SK-N-SH (cell line): ENCODE measurements at regions not wholly inside any gene's neighbourhood (a gene's known extent, or its start where the extent isn't known, plus 50 kb on each side); places are given as distances from the start of the nearest gene placed in this dataset.

Source experiments
- CTCF ChIA-PET: fragments of 300-600, 350-600 bp; formaldehyde crosslinking; extraction: SDS; loops from one replicate; lab custom pipeline; 2021; lab: Yijun Ruan, JAX
- POLR2A ChIA-PET: fragments of 350-600 bp; sonication (Branson Sonifier 250); formaldehyde crosslinking; extraction: SDS; loops from one replicate; lab custom pipeline; 2020; ENCODE audit warnings: antibody characterized with exemption, inconsistent platforms; lab: Yijun Ruan, JAX
- DNase-seq: peaks from one replicate; pipeline ENCODE4 v3.0.0; 2012
- H2AFZ ChIP-seq: fragments of 200-600 bp; sonication (generic); 2 replicates; pipeline ENCODE4 v1.8.1; 2016; ENCODE audit warnings: antibody characterized with exemption, mild to moderate bottlenecking, low read depth
- H3F3A ChIP-seq: fragments of 200-600 bp; sonication (generic); replicated peaks from 2 replicates; pipeline ENCODE3; 2016; ENCODE audit warnings: antibody characterized with exemption, mild to moderate bottlenecking; ENCODE audit not compliant: insufficient read depth
- H3K27ac ChIP-seq, 2 experiments: fragments of 200-500 bp in 1 of 2; fragments of 200-600 bp in 1 of 2; sonication (Bioruptor generic) in 1 of 2; sonication (generic), shearing (Covaris generic) in 1 of 2; 2 replicates each; pipeline versions ENCODE4 v1.5.1 to v1.6.1; 2014 to 2016; ENCODE audit warnings: low read depth in 2 of 2, inconsistent platforms in 1 of 2, low read length in 1 of 2, mild to moderate bottlenecking in 1 of 2, mixed read lengths in 1 of 2
- H3K27me3 ChIP-seq: fragments of 200-600 bp; sonication (generic), shearing (Covaris generic); 2 replicates; pipeline ENCODE4 v1.6.1; 2016; ENCODE audit warnings: mixed run types; ENCODE audit not compliant: insufficient read depth
- H3K36me3 ChIP-seq, 2 experiments: fragments of 200-500 bp in 1 of 2; fragments of 200-600 bp in 1 of 2; sonication (Bioruptor generic) in 1 of 2; sonication (generic) in 1 of 2; replicated peaks in 1 of 2; 2 replicates each; pipeline versions ENCODE3 to v1.5.1; 2014 to 2016; ENCODE audit warnings: low read length in 1 of 2, mild to moderate bottlenecking in 1 of 2; ENCODE audit not compliant: insufficient read depth in 2 of 2, control insufficient read depth in 1 of 2
- H3K4me1 ChIP-seq, 2 experiments: fragments of 200-500 bp in 1 of 2; fragments of 200-600 bp in 1 of 2; sonication (Bioruptor generic) in 1 of 2; sonication (generic), shearing (Covaris generic) in 1 of 2; 2 replicates each; pipeline versions ENCODE4 v1.5.1 to v1.6.1; 2014 to 2016; ENCODE audit warnings: low read depth in 1 of 2, low read length in 1 of 2, mixed run types in 1 of 2; ENCODE audit not compliant: insufficient read depth in 2 of 2, control insufficient read depth in 1 of 2
- H3K4me2 ChIP-seq: fragments of 200-600 bp; sonication (generic), shearing (Covaris generic); 2 replicates; pipeline ENCODE4 v1.6.1; 2017; ENCODE audit warnings: mixed run types
- H3K4me3 ChIP-seq, 2 experiments: fragments of 200-500 bp in 1 of 2; fragments of 200-600 bp in 1 of 2; sonication (Bioruptor generic) in 1 of 2; sonication (generic), shearing (Covaris generic) in 1 of 2; 2 replicates each; pipeline versions ENCODE4 v1.5.1 to v1.8.1; 2014 to 2016; ENCODE audit warnings: low read depth in 2 of 2, inconsistent platforms in 1 of 2, low read length in 1 of 2, mild to moderate bottlenecking in 1 of 2, mixed read lengths in 1 of 2, moderate library complexity in 1 of 2
- H3K79me2 ChIP-seq: fragments of 200-600 bp; sonication (generic); 2 replicates; pipeline ENCODE4 v1.8.1; 2017; ENCODE audit warnings: mild to moderate bottlenecking; ENCODE audit not compliant: insufficient read depth
- H3K9ac ChIP-seq: fragments of 200-600 bp; sonication (generic); 2 replicates; pipeline ENCODE4 v1.6.1; 2017; ENCODE audit warnings: mixed run types
- H3K9me2 ChIP-seq: fragments of 200-600 bp; sonication (generic); 2 replicates; pipeline ENCODE4 v1.6.1; 2017; ENCODE audit warnings: mixed run types
- H3K9me3 ChIP-seq: fragments of 200-600 bp; sonication (generic); 2 replicates; pipeline ENCODE4 v1.6.1; 2017; ENCODE audit warnings: mixed run types, mild to moderate bottlenecking, moderate library complexity
- H4K20me1 ChIP-seq: fragments of 200-600 bp; sonication (generic); 2 replicates; pipeline ENCODE4 v1.6.1; 2017; ENCODE audit warnings: mild to moderate bottlenecking, mixed run types; ENCODE audit not compliant: insufficient read depth
- EP300 ChIP-seq, 2 experiments: IDR thresholded peaks; 2 replicates each; pipeline versions ENCODE4 v1.4.0 to v1.6.1; 2012; ENCODE audit warnings: borderline replicate concordance in 1 of 2, low read depth in 1 of 2, low read length in 1 of 2
- EZH2phosphoT487 ChIP-seq: fragments of 200-600 bp; sonication (generic); IDR thresholded peaks from 2 replicates; pipeline ENCODE4 v1.6.1; 2017; ENCODE audit warnings: low read depth, mixed run types, mild to moderate bottlenecking, antibody characterized with exemption, moderate library complexity, borderline replicate concordance
- FOXJ3 ChIP-seq: sonication (generic); formaldehyde crosslinking; IDR thresholded peaks from 2 replicates; pipeline ENCODE4 v1.5.1; 2020; ENCODE audit warnings: mild to moderate bottlenecking, missing genetic modification reagents
- GABPA ChIP-seq: IDR thresholded peaks from 2 replicates; pipeline ENCODE4 v1.4.0; 2012; ENCODE audit warnings: low read depth, mild to moderate bottlenecking
- GATA2 ChIP-seq: sonication (generic); formaldehyde crosslinking; IDR thresholded peaks from 2 replicates; pipeline ENCODE4 v1.5.0; 2020; ENCODE audit warnings: mild to moderate bottlenecking, missing genetic modification reagents
- JUND ChIP-seq: IDR thresholded peaks from 2 replicates; pipeline ENCODE4 v1.4.0; 2012
- MXI1 ChIP-seq: IDR thresholded peaks from 2 replicates; pipeline ENCODE4 v1.6.1; 2012; ENCODE audit warnings: mild to moderate bottlenecking, low read depth, low read length, improper control_type of control experiment
- RAD21 ChIP-seq: IDR thresholded peaks from 2 replicates; pipeline ENCODE4 v1.6.1; 2012; ENCODE audit warnings: mild to moderate bottlenecking, low read length
- RCOR1 ChIP-seq: fragments of 150-350 bp; IDR thresholded peaks from 2 replicates; pipeline ENCODE4 v1.6.1; 2017; ENCODE audit warnings: antibody characterized with exemption, low read length
- RFX5 ChIP-seq: IDR thresholded peaks from 2 replicates; pipeline ENCODE4 v1.6.1; 2012; ENCODE audit warnings: mild to moderate bottlenecking, improper control_type of control experiment, low read length
- RXRA ChIP-seq: IDR thresholded peaks from 2 replicates; pipeline ENCODE4 v1.4.0; 2012; ENCODE audit warnings: low read depth, mild to moderate bottlenecking, borderline replicate concordance
- SIN3A ChIP-seq: IDR thresholded peaks from 2 replicates; pipeline ENCODE4 v1.6.1; 2012; ENCODE audit warnings: low read depth, mild to moderate bottlenecking, low read length, moderate library complexity, borderline replicate concordance
- SMC3 ChIP-seq: IDR thresholded peaks from 2 replicates; pipeline ENCODE4 v1.6.1; 2012; ENCODE audit warnings: low read depth, low read length, improper control_type of control experiment
- TAF1 ChIP-seq: IDR thresholded peaks from 2 replicates; pipeline ENCODE4 v1.6.1; 2012; ENCODE audit warnings: low read depth, mild to moderate bottlenecking, low read length, moderate library complexity, borderline replicate concordance
- YY1 ChIP-seq: IDR thresholded peaks from 2 replicates; pipeline ENCODE4 v1.4.0; 2012; ENCODE audit warnings: low read depth, mild to moderate bottlenecking
- WGBS: methylation state at CpG from one replicate; pipeline ENCODE4 v1.1.6; 2017; ENCODE audit warnings: low lambda C conversion rate; 5-methylcytosine and 5-hydroxymethylcytosine counted together
- TF ChIP-seq, protein P1 (sequence below): fragments of 150-350 bp; IDR thresholded peaks from 2 replicates; pipeline ENCODE4 v1.6.1; 2017; ENCODE audit warnings: antibody characterized with exemption, low read length, low read depth, borderline replicate concordance
- TF ChIP-seq, protein P2 (sequence below): IDR thresholded peaks from 2 replicates; pipeline ENCODE4 v1.4.0; 2012; ENCODE audit warnings: low read depth, borderline replicate concordance
- TF ChIP-seq, protein P3 (sequence below): IDR thresholded peaks from 2 replicates; pipeline ENCODE4 v1.4.0; 2012; ENCODE audit warnings: low read depth, borderline replicate concordance
- TF ChIP-seq, protein P4 (sequence below): fragments of 200-600 bp; sonication (generic); IDR thresholded peaks from 2 replicates; pipeline ENCODE4 v1.6.1; 2017; ENCODE audit warnings: antibody characterized with exemption, mild to moderate bottlenecking, moderate library complexity
- TF ChIP-seq, protein P5 (sequence below): IDR thresholded peaks from 2 replicates; pipeline ENCODE4 v1.6.1; 2012; ENCODE audit warnings: mild to moderate bottlenecking, low read depth, low read length, moderate library complexity

DNA sequence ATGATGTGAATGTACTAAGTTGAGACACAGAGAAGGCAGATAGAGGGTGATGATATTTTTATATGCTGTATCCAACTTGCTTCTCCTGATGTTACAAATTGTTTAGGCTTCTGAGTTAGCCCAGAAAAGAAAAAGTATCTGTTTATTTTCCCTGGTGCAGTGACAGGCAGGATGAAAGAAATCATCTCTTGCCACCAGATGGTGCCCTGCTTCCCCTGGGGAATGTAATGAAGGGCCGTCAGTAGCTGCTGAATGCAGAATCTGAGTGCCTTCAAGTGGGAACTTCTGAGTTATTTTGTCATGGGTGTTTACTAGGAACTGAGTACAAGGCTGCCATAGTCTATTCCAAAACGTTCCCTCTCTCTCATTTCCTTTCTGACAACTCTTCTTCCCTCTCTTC is 525.6 kb downstream of the MBD2 start (continued):
- TF ChIP-seq RAD21, result peak; percentile 87
- TF ChIP-seq, protein P1, sequence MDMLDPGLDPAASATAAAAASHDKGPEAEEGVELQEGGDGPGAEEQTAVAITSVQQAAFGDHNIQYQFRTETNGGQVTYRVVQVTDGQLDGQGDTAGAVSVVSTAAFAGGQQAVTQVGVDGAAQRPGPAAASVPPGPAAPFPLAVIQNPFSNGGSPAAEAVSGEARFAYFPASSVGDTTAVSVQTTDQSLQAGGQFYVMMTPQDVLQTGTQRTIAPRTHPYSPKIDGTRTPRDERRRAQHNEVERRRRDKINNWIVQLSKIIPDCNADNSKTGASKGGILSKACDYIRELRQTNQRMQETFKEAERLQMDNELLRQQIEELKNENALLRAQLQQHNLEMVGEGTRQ, result no peak
- TF ChIP-seq, all 33 proteins: peak for 3

DNA sequence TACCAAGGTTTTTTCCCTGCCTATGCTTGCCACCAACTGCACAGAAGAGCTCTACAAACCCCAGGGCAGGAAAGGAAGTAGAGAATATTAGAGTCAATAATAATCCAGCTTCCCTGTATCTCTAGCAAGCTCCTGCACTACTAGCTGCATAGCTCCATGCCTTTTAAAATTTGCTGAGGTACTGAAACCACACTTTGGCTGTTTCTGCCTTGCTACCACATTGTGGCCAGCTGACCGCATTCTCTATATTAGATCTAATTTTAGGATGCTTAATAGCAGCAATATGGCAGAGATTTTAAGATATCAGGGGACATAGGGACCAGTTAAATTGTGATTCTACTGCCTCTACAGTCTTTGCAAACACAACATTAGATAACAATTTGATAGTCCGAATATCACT is 534.6 kb downstream of the MBD2 start:
- H3K9me2 ChIP-seq, result no peaks in the 10 kb centered on the region
- no peak overlapping the region for H3K9ac ChIP-seq
- no peak overlapping the region for H3K27ac ChIP-seq
- no peak overlapping the region for H3K4me3 ChIP-seq
- no peaks in the 10 kb centered on the region for H3K9me3 ChIP-seq
- no peaks in the 10 kb centered on the region for H3F3A ChIP-seq
- H4K20me1 ChIP-seq, result no peaks in the 10 kb centered on the region
- POLR2A ChIA-PET, result no interaction called here
- H3K4me1 ChIP-seq, result no peaks in the 10 kb centered on the region
- no peaks in the 10 kb centered on the region for H3K36me3 ChIP-seq
- peak; percentile 3 for DNase-seq
- H3K27me3 ChIP-seq, result no peaks in the 10 kb centered on the region
- no peak overlapping the region for H2AFZ ChIP-seq
- 25% methylated on average over 2 of the region's 2 CpGs for WGBS
- no peak for TF ChIP-seq GATA2
- no peak for TF ChIP-seq FOXJ3 (CRISPR knock-in tag)
- no peak for TF ChIP-seq JUND
- no peak for TF ChIP-seq GABPA
- TF ChIP-seq, protein P2, sequence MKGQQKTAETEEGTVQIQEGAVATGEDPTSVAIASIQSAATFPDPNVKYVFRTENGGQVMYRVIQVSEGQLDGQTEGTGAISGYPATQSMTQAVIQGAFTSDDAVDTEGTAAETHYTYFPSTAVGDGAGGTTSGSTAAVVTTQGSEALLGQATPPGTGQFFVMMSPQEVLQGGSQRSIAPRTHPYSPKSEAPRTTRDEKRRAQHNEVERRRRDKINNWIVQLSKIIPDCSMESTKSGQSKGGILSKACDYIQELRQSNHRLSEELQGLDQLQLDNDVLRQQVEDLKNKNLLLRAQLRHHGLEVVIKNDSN, result no peak
- TF ChIP-seq RCOR1, result no peak
- no peak for TF ChIP-seq YY1
- TF ChIP-seq EZH2phosphoT487, result no peak
- TF ChIP-seq, protein P3, sequence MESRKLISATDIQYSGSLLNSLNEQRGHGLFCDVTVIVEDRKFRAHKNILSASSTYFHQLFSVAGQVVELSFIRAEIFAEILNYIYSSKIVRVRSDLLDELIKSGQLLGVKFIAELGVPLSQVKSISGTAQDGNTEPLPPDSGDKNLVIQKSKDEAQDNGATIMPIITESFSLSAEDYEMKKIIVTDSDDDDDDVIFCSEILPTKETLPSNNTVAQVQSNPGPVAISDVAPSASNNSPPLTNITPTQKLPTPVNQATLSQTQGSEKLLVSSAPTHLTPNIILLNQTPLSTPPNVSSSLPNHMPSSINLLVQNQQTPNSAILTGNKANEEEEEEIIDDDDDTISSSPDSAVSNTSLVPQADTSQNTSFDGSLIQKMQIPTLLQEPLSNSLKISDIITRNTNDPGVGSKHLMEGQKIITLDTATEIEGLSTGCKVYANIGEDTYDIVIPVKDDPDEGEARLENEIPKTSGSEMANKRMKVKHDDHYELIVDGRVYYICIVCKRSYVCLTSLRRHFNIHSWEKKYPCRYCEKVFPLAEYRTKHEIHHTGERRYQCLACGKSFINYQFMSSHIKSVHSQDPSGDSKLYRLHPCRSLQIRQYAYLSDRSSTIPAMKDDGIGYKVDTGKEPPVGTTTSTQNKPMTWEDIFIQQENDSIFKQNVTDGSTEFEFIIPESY, result no peak
- TF ChIP-seq, protein P1, result no peak
- TF ChIP-seq, protein P4, sequence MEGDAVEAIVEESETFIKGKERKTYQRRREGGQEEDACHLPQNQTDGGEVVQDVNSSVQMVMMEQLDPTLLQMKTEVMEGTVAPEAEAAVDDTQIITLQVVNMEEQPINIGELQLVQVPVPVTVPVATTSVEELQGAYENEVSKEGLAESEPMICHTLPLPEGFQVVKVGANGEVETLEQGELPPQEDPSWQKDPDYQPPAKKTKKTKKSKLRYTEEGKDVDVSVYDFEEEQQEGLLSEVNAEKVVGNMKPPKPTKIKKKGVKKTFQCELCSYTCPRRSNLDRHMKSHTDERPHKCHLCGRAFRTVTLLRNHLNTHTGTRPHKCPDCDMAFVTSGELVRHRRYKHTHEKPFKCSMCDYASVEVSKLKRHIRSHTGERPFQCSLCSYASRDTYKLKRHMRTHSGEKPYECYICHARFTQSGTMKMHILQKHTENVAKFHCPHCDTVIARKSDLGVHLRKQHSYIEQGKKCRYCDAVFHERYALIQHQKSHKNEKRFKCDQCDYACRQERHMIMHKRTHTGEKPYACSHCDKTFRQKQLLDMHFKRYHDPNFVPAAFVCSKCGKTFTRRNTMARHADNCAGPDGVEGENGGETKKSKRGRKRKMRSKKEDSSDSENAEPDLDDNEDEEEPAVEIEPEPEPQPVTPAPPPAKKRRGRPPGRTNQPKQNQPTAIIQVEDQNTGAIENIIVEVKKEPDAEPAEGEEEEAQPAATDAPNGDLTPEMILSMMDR, result no peak
- no peak for TF ChIP-seq TAF1
- TF ChIP-seq SIN3A, result no peak
- TF ChIP-seq RFX5, result no peak
- no peak for TF ChIP-seq EP300 (IDR thresholded peaks at IDR 0.05; ENCODE audit: borderline replicate concordance in 1 of 2, low read depth in 1 of 2, low read length in 1 of 2)
- TF ChIP-seq RAD21, result no peak; the same call in 1 of the 2 replicates
- no peak for TF ChIP-seq RXRA
- TF ChIP-seq MXI1, result no peak
- TF ChIP-seq, protein P5, sequence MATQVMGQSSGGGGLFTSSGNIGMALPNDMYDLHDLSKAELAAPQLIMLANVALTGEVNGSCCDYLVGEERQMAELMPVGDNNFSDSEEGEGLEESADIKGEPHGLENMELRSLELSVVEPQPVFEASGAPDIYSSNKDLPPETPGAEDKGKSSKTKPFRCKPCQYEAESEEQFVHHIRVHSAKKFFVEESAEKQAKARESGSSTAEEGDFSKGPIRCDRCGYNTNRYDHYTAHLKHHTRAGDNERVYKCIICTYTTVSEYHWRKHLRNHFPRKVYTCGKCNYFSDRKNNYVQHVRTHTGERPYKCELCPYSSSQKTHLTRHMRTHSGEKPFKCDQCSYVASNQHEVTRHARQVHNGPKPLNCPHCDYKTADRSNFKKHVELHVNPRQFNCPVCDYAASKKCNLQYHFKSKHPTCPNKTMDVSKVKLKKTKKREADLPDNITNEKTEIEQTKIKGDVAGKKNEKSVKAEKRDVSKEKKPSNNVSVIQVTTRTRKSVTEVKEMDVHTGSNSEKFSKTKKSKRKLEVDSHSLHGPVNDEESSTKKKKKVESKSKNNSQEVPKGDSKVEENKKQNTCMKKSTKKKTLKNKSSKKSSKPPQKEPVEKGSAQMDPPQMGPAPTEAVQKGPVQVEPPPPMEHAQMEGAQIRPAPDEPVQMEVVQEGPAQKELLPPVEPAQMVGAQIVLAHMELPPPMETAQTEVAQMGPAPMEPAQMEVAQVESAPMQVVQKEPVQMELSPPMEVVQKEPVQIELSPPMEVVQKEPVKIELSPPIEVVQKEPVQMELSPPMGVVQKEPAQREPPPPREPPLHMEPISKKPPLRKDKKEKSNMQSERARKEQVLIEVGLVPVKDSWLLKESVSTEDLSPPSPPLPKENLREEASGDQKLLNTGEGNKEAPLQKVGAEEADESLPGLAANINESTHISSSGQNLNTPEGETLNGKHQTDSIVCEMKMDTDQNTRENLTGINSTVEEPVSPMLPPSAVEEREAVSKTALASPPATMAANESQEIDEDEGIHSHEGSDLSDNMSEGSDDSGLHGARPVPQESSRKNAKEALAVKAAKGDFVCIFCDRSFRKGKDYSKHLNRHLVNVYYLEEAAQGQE, result no peak
- TF ChIP-seq SMC3, result no peak
- TF ChIP-seq, all 33 proteins: peak for 0
- CTCF ChIA-PET, result interaction anchor here (0.8 to 1.4 kb wide), 4 partner anchors 9 to 430 kb away, joined by 3 to 4 read pairs (median 4); no protein-coding TSS in a partner anchor
- Histone ChIP-seq H3K79me2 (no peaks in the 10 kb centered on the region), H3K4me2 (no peak overlapping the region)
